Fibroblast of lung (primary cell): ENCODE measurements at regions not wholly inside any gene's neighbourhood (a gene's known extent, or its start where the extent isn't known, plus 50 kb on each side); places are given as distances from the start of the nearest gene placed in this dataset.
"Not testable (repeated sequence)": the region's sequence is repeated elsewhere in the genome, so short reads cannot be mapped to it uniquely, and the experiment has no call there.

Experiments used
- CTCF ChIP-seq, 2 donors: IDR thresholded peaks in 1 of 2; conservative IDR thresholded peaks in 1 of 2; 1 replicate in 1 of 2; 2 replicates in 1 of 2; pipeline ENCODE4 v1.5.1; 2011 to 2012; ENCODE audit warnings: low read length in 2 of 2, control low read depth in 1 of 2, inconsistent platforms in 1 of 2, low read depth in 1 of 2, mild to moderate bottlenecking in 1 of 2
- EZH2 ChIP-seq: IDR thresholded peaks from 2 replicates; pipeline ENCODE4 v1.5.1; 2012; ENCODE audit warnings: low read length, control low read depth, mild to moderate bottlenecking; ENCODE audit errors: missing control alignments

- TF ChIP-seq CTCF (conservative IDR thresholded peaks at IDR 0.05 in 1 of 2, IDR thresholded peaks at IDR 0.05 in 1 of 2; ENCODE audit: low read depth in 1 of 2, low read length in 2 of 2); EZH2: not testable (repeated sequence)
Measured at GRCh38 chr16:77506492-77506891, 71.7 kb upstream of the ADAMTS18 start.
